ENCODE measurements at regions not wholly inside any gene's neighbourhood (a gene's known extent, or its start where the extent isn't known, plus 50 kb on each side); places are given as distances from the start of the nearest gene placed in this dataset.

- TF ChIP-seq, protein P1, sequence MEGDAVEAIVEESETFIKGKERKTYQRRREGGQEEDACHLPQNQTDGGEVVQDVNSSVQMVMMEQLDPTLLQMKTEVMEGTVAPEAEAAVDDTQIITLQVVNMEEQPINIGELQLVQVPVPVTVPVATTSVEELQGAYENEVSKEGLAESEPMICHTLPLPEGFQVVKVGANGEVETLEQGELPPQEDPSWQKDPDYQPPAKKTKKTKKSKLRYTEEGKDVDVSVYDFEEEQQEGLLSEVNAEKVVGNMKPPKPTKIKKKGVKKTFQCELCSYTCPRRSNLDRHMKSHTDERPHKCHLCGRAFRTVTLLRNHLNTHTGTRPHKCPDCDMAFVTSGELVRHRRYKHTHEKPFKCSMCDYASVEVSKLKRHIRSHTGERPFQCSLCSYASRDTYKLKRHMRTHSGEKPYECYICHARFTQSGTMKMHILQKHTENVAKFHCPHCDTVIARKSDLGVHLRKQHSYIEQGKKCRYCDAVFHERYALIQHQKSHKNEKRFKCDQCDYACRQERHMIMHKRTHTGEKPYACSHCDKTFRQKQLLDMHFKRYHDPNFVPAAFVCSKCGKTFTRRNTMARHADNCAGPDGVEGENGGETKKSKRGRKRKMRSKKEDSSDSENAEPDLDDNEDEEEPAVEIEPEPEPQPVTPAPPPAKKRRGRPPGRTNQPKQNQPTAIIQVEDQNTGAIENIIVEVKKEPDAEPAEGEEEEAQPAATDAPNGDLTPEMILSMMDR (tag by site-specific recombination; IDR thresholded peaks at IDR 0.05) = no peak
- TF ChIP-seq YY1 (tag by site-specific recombination; IDR thresholded peaks at IDR 0.05) (no peak), KLF9 (tag by site-specific recombination; IDR thresholded peaks at IDR 0.05; ENCODE audit: low read depth) (no peak), ZNF274 (IDR thresholded peaks at IDR 0.05; ENCODE audit: low read length) (no peak), ZNF274 (tag by site-specific recombination; IDR thresholded peaks at IDR 0.05; ENCODE audit: borderline replicate concordance) (no peak), ZNF292 (tag by site-specific recombination; IDR thresholded peaks at IDR 0.05; ENCODE audit: borderline replicate concordance, low read depth) (no peak), PATZ1 (tag by site-specific recombination; IDR thresholded peaks at IDR 0.05) (no peak), ZEB2 (tag by site-specific recombination; IDR thresholded peaks at IDR 0.05) (no peak), EGR2 (tag by site-specific recombination; IDR thresholded peaks at IDR 0.05; ENCODE audit: low read depth) (no peak), ZNF529 (tag by site-specific recombination; IDR thresholded peaks at IDR 0.05; ENCODE audit: insufficient replicate concordance) (no peak)
Observed at GRCh38 chr14:37997017-37997416, 210.7 kb upstream of the SSTR1 start.
